Natural killer cell treated with Interleukin-12 subunit alpha and Interleukin-12 subunit beta and Interleukin-15 and Interleukin-18, amount 100 ng/mL, for 72 hours (primary cell): ENCODE measurements at regions not wholly inside any gene's neighbourhood (a gene's known extent, or its start where the extent isn't known, plus 50 kb on each side); places are given as distances from the start of the nearest gene placed in this dataset.
A peak's percentile ranks its signal among the peaks of the same experiment; 100 is the strongest.
"Not testable (repeated sequence)": the region's sequence is repeated elsewhere in the genome, so short reads cannot be mapped to it uniquely, and the experiment has no call there.

Experiments
- ATAC-seq, 2 donors: fragments of 150-1000 bp; cut with Tn5 transposase in 1 of 2; sonication (Bioruptor Pico), chemical (Tn5 transposase) in 1 of 2; 2 replicates each; pipeline ENCODE4 v1.10.0; 2021
- DNase-seq: peaks from one replicate; pipeline ENCODE4 v3.0.0; 2022; ENCODE audit warnings: low spot score
- H3K27ac Mint-ChIP-seq, 2 donors: 1 replicate in 1 of 2; 2 replicates in 1 of 2; pipeline ENCODE4 v1.8.0; 2022; ENCODE audit warnings: mixed read lengths in 2 of 2, mild to moderate bottlenecking in 1 of 2, moderate library complexity in 1 of 2
- H3K27me3 Mint-ChIP-seq, 2 donors: 1 replicate in 1 of 2; 2 replicates in 1 of 2; pipeline ENCODE4 v1.8.0; 2022; ENCODE audit warnings: mixed read lengths in 2 of 2
- H3K36me3 Mint-ChIP-seq: one replicate; pipeline ENCODE4 v1.8.0; 2022; ENCODE audit warnings: mixed read lengths
- H3K4me1 Mint-ChIP-seq, 2 donors: 1 replicate in 1 of 2; 2 replicates in 1 of 2; pipeline ENCODE4 v1.8.0; 2022; ENCODE audit warnings: low read depth in 2 of 2, mixed read lengths in 2 of 2, mild to moderate bottlenecking in 1 of 2
- H3K4me3 Mint-ChIP-seq: one replicate; pipeline ENCODE4 v1.8.0; 2022; ENCODE audit warnings: mixed read lengths
- H3K9me3 Mint-ChIP-seq: 2 replicates; pipeline ENCODE4 v1.8.0; 2022; ENCODE audit warnings: mixed read lengths

DNA sequence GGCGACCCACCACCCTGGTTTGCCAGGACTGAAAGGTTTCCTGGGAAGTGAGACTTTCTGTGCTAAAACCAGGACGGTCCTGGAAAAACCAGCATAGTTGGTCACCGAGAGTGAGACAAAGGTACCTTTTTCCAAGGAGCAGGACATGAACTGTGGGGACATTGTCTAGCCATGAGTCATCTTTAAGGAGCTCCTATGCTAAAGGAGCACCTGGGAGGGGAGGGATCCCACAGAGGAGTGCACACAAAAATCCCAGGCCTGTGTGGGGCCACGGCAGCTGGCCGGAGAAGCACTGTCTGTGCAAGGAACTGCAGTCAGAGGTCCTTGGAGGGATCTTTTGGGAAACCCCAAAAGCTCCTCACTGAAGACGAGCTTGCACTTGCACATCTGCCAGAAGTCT, 109.1 kb upstream of the PLEKHG1 start:
- Mint-ChIP-seq H3K4me1 (no peaks in the 10 kb centered on the region), H3K36me3 (no peaks in the 10 kb centered on the region), H3K9me3 (no peaks in the 10 kb centered on the region), H3K4me3 (no peak overlapping the region), H3K27ac (no peak overlapping the region), H3K27me3 (no peaks in the 10 kb centered on the region)
- DNase-seq (no peak), ATAC-seq (no peak)

DNA sequence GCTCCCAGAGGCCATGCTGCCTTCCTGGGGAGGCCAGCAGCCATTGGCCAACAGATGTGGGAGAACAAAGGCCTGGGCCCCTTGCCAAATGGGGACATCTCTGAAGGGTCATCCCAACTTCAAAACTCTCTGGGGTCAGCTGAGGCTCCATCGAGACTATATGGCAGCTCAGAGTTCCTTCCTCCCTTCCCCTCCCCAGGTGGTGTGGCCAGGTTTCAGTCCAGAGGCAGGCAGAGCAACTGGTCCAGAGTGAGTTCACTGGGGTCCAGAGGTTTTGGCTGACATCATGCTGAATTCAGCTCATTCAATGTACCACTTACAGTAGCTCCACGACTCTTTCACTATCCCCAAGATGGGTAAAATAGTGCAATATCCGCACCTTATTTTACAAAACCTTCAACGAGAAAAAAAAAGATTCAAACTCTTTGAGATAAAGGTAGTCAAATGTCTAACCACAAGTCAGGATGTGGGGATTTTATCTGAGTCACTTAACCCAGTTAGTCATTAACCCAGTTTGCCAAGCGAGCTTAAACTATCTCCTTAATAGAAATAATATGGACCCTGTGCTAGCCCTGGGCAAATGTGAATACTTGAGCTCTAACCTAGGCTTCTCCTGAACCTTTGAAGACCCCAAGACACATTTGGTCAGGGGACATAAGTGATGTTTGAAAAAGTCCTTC, 108.4 kb upstream of the PLEKHG1 start:
- Mint-ChIP-seq H3K27ac (no peak overlapping the region), H3K36me3 (no peaks in the 10 kb centered on the region), H3K4me1 (no peaks in the 10 kb centered on the region), H3K4me3 (peak overlapping the region; percentile 32), H3K9me3 (no peaks in the 10 kb centered on the region), H3K27me3 (peaks cover 0 to under 1% of the 10 kb centered on the region in 2 donors)
- DNase-seq (no peak), ATAC-seq (peak; percentile 34 to 73)

DNA sequence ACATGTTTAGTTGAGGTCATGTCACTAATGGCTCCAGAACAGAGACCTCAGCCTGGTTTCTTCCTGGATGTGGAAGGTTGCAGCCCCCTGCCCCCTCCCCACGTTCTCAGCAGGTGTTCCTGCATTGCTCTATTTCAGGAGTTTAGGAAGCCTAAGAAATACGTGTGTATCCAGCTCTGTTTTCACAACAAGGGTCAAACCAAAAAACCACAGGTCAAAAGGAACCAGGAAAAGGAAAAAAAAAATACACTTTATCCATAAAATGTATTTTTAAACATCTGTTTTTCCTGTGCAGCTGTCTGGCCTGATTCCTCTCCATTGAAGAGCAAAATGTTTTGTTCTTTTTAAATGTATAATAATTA, 107.9 kb upstream of the PLEKHG1 start:
- no peaks in the 10 kb centered on the region for H3K4me1 Mint-ChIP-seq
- ATAC-seq: no peak
- H3K27ac Mint-ChIP-seq: no peak overlapping the region
- H3K9me3 Mint-ChIP-seq: no peaks in the 10 kb centered on the region
- H3K36me3 Mint-ChIP-seq: no peaks in the 10 kb centered on the region
- DNase-seq: no peak
- peaks cover 0 to 3% of the 10 kb centered on the region in 2 donors for H3K27me3 Mint-ChIP-seq
- H3K4me3 Mint-ChIP-seq: no peak overlapping the region

DNA sequence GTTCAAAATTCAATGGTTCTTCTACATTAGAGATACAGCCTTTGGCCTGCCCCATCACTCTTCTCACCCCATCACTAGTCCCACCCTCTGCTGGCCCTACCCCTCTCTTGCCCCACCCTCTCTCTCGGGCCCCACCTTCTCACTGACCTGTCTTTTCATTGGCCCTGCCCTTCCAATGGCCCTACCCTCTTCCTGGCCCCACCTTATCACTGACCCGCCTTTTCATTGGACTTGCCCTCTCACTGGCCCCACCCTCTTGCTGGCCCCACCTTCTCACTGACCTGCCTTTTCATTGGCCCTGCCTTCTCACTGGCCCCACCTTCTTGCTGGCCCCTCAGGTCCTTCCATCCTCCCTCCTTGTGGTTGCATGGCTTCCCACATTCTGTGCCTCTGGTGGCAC, 107.2 kb upstream of the PLEKHG1 start:
- H3K4me1 Mint-ChIP-seq: no peaks in the 10 kb centered on the region
- ATAC-seq: no peak
- H3K36me3 Mint-ChIP-seq: no peaks in the 10 kb centered on the region
- DNase-seq: no peak
- H3K27ac Mint-ChIP-seq: no peak overlapping the region
- H3K27me3 Mint-ChIP-seq: peaks cover 0 to 3% of the 10 kb centered on the region in 2 donors
- no peak overlapping the region for H3K4me3 Mint-ChIP-seq
- H3K9me3 Mint-ChIP-seq: no peaks in the 10 kb centered on the region

DNA sequence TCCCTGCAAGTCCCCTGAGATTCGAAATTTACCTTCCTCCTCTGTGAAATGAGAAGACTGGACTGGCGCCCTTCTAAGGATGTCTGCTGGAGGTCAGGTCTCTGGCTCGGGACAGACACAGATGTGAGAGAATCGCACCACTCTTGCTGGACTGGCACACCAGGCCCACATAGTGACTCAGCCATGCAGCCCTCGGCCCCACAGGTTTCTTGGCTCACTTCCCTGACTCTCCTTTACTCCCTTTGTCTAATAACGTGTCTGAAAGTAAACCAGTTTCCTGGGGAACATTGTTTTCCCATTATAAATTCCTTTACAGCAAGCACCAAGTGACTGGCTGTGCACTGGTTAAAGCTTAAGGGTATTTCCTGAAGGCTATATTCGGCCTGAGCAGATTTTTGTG, 106.7 kb upstream of the PLEKHG1 start:
- Mint-ChIP-seq H3K36me3 (no peaks in the 10 kb centered on the region), H3K4me3 (no peak overlapping the region), H3K9me3 (no peaks in the 10 kb centered on the region), H3K4me1 (no peaks in the 10 kb centered on the region), H3K27ac (no peak overlapping the region), H3K27me3 (peaks cover 0 to 3% of the 10 kb centered on the region in 2 donors)
- no peak for DNase-seq
- ATAC-seq: no peak

DNA sequence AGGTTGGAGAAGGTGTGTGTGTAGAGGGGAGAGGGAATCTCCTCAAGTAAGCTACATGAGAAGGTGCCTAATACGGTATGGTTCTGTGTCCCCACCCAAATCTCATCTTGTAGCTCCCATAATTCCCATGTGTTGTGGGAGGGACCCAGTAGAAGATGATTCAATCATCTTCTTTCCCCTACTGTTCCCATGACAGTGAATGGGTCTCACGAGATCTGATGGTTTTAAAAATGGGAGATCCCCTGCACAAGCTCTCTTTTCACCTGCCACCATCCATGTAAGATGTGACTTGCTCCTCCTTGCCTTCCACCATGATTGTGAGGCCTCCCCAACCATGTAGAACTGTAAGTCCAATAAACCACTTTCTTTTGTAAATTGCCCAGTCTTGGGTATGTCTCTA, 106.1 kb upstream of the PLEKHG1 start:
- ATAC-seq, H3K4me1 Mint-ChIP-seq, H3K27me3 Mint-ChIP-seq, H3K36me3 Mint-ChIP-seq, H3K4me3 Mint-ChIP-seq, H3K27ac Mint-ChIP-seq, DNase-seq, H3K9me3 Mint-ChIP-seq: not testable (repeated sequence)

DNA sequence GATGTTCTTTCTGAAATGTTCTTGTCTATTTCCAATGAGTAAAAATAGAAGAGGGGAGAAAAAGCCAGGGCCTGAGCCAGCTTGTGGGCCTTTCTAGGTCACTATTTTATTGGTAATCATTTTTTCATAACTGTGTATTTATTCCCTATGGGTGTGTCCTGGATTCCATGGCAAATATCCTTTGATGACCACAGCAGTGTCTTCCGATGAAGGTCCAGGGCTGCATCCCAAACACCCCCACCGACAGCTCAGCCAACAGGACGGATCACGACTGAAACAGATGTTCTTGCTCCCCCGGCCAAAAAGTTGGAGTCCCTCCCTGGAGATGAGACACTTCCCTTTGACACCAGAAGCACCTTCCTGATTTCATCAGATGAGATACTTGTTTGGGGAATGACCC, 105.4 kb upstream of the PLEKHG1 start:
- no peak overlapping the region for H3K4me3 Mint-ChIP-seq
- H3K27ac Mint-ChIP-seq: no peak overlapping the region
- H3K36me3 Mint-ChIP-seq: no peaks in the 10 kb centered on the region
- no peaks in the 10 kb centered on the region for H3K4me1 Mint-ChIP-seq
- ATAC-seq (no peak), DNase-seq (no peak)
- peaks cover 7% of the 10 kb centered on the region in 2 donors for H3K27me3 Mint-ChIP-seq
- H3K9me3 Mint-ChIP-seq: no peaks in the 10 kb centered on the region

DNA sequence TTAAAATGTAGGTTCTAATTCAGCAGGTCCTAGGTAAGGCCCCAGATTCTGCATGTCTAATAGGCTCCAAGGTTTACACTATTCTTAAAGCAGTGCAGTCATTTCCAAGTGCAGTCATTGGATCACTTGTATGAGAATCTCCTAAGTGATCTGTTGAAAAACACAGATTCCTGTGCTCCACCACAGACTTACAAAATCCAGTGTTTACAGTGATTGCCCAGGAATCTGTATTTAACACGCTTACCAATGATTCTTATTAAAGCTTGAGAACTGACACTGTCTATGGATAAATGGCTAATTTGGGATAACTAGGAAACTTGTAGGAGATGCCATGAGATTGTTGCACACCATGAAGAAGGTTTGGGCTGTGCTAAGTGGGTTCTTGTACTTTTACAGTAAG, 104.6 kb upstream of the PLEKHG1 start:
- Mint-ChIP-seq H3K36me3 (no peaks in the 10 kb centered on the region), H3K27ac (no peak overlapping the region), H3K4me3 (no peak overlapping the region), H3K27me3 (peaks cover 7% of the 10 kb centered on the region in 2 donors), H3K9me3 (no peaks in the 10 kb centered on the region), H3K4me1 (no peaks in the 10 kb centered on the region)
- ATAC-seq (no peak), DNase-seq (no peak)

DNA sequence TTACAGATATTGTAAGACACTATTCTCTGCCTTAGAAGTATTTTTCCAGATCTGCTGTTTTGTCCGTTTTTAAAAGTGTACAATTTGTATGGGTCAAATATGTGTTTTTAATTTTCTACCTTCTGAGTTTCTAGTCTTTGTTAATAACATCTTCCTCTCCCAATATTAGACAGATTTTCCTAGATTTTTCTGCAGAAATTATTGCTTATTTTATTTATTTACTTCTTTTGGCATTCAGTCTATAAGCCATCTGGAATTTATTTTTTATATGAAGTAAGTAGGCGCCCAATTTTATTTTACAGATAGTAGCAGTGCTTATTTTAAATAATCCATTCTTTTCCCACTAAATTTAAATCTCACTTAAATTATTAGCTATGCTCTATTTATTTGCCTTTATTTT, 103.1 kb upstream of the PLEKHG1 start:
- Mint-ChIP-seq H3K9me3 (no peaks in the 10 kb centered on the region), H3K4me3 (no peak overlapping the region), H3K36me3 (no peaks in the 10 kb centered on the region), H3K27me3 (peaks cover 7% of the 10 kb centered on the region in 2 donors), H3K4me1 (no peaks in the 10 kb centered on the region), H3K27ac (no peak overlapping the region)
- DNase-seq: no peak
- ATAC-seq: no peak

DNA sequence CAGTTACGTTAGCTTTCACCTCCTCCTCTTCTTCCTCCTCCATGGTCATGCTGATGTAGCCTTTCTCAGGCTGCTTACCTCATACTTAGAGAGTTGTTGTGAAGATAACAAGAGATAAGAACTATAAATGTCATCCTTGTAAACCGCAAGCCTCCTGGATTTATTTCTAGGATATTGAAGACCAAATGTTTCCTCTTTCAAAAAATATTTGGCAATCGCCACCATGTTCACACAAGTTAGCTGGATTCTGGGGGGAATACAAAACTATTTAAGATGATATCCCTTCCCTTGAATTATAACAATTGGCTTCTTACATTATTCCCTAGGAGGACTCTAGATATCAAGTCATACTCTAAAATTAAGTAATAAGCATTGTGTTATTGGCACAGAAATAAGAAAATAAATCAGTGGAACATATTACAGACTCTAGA, 99.8 kb upstream of the PLEKHG1 start:
- Mint-ChIP-seq H3K27me3 (peaks cover 9 to 14% of the 10 kb centered on the region in 2 donors), H3K4me3 (no peak overlapping the region), H3K36me3 (no peaks in the 10 kb centered on the region), H3K4me1 (no peaks in the 10 kb centered on the region), H3K27ac (no peak overlapping the region), H3K9me3 (no peaks in the 10 kb centered on the region)
- ATAC-seq: no peak
- no peak for DNase-seq

DNA sequence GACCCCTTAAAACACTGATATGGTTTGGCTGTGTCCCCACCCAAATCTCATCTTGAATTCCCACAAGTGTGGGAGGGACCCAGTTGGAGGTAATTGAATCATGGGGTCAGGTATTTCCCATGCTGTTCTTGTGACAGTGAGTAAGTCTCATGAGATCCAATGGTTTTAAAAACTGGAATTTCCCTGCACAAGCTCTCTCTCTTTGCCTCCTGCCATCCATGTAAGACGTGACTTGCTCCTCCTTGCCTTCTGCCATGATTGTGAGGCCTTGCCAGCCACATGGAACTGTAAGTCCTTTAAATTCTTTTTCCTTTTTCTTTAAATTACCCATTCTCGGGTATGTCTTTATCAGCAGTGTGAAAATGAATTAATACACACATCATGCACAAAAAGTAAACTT, 99.1 kb upstream of the PLEKHG1 start:
- not testable (repeated sequence) for DNase-seq, ATAC-seq, H3K36me3 Mint-ChIP-seq, H3K9me3 Mint-ChIP-seq, H3K27ac Mint-ChIP-seq, H3K4me3 Mint-ChIP-seq, H3K4me1 Mint-ChIP-seq
- peaks cover 9 to 19% of the 10 kb centered on the region in 2 donors for H3K27me3 Mint-ChIP-seq

DNA sequence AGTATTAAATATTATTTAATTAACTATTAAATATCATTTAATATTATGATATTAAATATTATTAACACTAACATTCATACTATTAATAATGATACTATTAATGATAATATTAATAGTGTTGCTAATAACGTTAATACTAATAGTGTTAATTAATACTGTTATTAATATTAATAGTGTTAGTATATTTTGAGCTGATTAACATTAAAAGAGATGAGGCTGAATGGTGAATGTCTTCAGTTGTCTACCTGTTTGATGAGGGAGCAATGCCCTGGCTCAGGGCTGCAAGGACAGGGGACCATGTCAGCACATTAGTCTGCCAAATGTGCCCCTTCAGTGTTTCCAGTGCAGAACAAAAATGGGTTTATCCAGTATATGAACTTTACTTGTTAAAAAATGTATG, 96.6 kb upstream of the PLEKHG1 start:
- Mint-ChIP-seq H3K4me1 (no peaks in the 10 kb centered on the region), H3K4me3 (no peak overlapping the region), H3K36me3 (no peaks in the 10 kb centered on the region), H3K27me3 (peaks cover 6 to 23% of the 10 kb centered on the region in 2 donors), H3K9me3 (no peaks in the 10 kb centered on the region), H3K27ac (no peak overlapping the region)
- DNase-seq: no peak
- no peak for ATAC-seq

DNA sequence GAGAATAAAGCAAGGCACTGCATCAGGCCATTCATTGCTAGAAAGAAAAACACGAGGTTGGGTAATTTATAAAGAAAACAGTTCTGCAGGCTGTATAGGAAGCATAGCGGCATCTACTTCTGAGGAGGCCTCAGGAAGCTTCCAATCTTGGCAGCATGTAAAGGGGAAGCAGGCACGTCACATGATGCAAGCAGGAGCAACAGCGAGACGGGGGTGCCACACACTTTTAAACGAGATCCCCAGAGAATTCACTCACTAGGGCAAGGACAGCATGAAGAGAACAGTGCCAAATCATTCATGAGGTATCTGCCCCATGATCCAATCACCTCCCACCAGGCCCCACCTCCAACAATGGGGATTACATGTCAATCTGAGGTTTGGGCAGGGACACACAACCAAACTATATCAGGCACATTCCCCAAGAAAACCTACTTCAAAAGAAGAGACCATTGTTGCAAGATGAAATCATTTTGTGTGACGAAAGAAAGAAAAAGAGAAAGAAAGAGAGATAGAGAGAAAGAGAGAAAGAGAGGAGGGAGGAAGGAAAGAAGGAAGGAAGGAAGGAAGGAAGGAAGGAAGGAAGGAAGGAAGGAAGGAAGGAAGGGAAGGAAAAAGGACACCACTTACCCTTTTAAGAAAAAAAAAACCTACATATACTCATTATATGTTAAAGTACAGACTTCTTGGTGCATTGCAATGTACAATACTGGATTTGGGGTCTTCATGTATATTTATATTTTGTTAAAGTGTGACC, 95.9 kb upstream of the PLEKHG1 start:
- no peak overlapping the region for H3K4me3 Mint-ChIP-seq
- no peaks in the 10 kb centered on the region for H3K9me3 Mint-ChIP-seq
- H3K27me3 Mint-ChIP-seq: peaks cover 4 to 18% of the 10 kb centered on the region in 2 donors
- no peak overlapping the region for H3K27ac Mint-ChIP-seq
- H3K4me1 Mint-ChIP-seq: no peaks in the 10 kb centered on the region
- DNase-seq (no peak), ATAC-seq (no peak)
- no peaks in the 10 kb centered on the region for H3K36me3 Mint-ChIP-seq

DNA sequence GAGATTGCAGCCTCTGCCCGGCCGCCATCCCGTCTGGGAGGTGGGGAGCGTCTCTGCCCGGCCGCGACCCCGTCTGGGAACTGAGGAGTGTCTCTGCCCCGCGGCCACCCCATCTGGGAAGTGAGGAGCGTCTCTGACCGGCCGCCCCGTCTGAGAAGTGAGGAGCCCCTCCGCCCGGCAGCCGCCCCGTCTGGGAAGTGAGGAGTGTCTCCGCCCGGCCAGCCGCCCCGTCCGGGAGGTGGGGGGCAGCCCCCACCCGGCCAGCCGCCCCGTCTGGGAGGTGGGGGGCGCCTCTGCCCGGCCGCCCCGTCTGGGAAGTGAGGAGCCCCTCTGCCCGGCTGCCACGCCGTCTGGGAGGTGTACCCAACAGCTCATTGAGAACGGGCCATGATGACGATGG, 92.3 kb upstream of the PLEKHG1 start:
- not testable (repeated sequence) for H3K4me1 Mint-ChIP-seq, H3K4me3 Mint-ChIP-seq, DNase-seq, H3K36me3 Mint-ChIP-seq, H3K27ac Mint-ChIP-seq, H3K9me3 Mint-ChIP-seq, ATAC-seq
- peaks cover 5 to 16% of the 10 kb centered on the region in 2 donors for H3K27me3 Mint-ChIP-seq
